Sciatic nerve (tissue), 2 donors: ENCODE measurements at regions not wholly inside any gene's neighbourhood (a gene's known extent, or its start where the extent isn't known, plus 50 kb on each side); places are given as distances from the start of the nearest gene placed in this dataset.

ENCODE experiments used
- ATAC-seq: fragments of 200-7000 bp; cut with Tn5 transposase; one replicate; pipeline ENCODE4 v1.9.1; 2020; ENCODE audit warnings: mild to moderate bottlenecking, moderate library complexity
- DNase-seq: peaks from one replicate; pipeline ENCODE4 v3.0.0-alpha.2; 2020; ENCODE audit warnings: low spot score
- intact Hi-C: fragments of 100-400 bp; cut with DNase I; formaldehyde crosslinking; loops from one replicate; pipeline ENCODE4 v1.14.2; 2022
- donor health status: DM: no; HTN: no; CAD: no.
- donor health status: DM: no; HTN: no; CAD: no.

DNA sequence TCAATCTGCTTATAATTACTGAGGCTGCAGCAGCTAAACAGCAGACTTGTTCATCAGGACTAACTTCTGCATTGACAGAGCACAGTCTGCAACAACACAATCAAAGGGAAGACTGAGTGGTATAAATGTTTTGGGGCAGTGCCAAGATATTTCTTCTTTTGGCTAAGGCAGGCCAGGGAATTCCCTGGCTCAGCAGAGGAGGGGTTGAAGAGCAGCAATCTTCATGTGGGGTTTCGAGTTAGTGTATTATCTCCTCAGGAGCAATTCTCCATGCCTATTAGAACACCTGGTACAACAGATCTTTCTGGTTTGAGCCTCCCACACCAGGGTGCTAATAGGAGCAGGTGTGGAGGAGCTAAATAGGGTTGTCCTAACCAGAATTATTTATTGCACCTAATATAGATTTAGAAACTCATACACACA is 103.0 kb upstream of the STK17B start:
- no peak for DNase-seq
- intact Hi-C loops = no loop called here
- peak; percentile 93 for ATAC-seq

DNA sequence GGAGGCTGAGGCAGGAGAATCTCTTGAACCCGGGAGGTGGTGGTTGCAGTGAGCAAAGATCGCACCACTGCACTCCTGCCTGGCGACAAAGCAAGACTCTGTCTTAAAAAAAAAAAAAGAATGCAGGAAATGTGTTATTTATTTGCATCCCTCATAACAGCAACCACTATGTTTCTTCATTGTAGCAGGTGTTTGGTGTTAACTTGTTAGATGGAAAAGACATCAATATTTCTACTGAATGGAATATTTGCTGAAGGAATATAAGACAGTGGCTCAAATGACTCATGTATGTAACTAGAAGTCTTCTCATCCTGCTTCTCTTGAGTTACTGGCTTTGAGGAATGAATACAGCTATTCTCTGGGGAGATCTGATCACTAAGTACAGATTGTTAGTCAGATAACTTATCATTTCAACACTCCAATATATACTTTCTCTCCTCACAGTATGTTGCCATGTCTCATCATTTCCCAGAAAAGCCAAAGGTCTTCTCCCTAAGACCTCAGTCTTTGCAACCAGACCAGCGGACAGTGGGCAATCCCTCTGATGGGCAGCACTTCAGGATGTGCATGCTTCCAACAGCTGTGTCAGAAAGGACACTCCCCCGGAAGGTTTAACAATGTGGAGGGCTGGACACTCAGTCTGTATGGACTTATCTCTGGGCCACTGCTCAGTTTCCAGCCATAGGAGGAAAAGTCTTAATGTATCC is 104.4 kb upstream of the STK17B start:
- intact Hi-C loops = no loop called here
- ATAC-seq = no peak

GRCh38 chr2:196276421-196276820 is 105.0 kb upstream of the STK17B start:
- intact Hi-C loops = no loop called here
- ATAC-seq = no peak

More for the DNA sequence above, 104.4 kb upstream of the STK17B start:
- DNase-seq = no peak

DNA sequence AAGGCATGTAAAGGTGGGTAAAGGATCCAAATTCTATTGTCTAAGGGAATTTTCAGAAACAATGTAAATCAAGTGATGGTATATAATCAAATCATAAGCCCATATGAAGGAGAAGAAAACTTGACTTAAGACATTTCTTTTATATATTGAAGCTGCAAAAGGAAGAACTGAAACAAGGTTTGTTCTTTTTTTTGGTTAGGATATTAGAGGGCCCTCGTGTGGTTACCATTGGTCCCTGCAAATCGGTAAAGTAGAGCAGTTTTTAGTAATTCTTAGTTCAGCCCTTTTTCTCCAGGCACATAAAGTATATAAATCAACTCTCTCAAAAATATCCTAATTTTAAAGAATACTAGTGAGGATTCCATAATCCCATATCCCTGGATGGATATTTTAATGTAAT is 105.6 kb upstream of the STK17B start:
- DNase-seq (no peak), ATAC-seq (no peak)
- intact Hi-C loops = no loop called here

More at GRCh38 chr2:196276421-196276820, 105.0 kb upstream of the STK17B start:
- DNase-seq = no peak

- no peak for DNase-seq
- intact Hi-C loops = no loop called here
Measured at GRCh38 chr2:196278491-196278911, 107.1 kb upstream of the STK17B start.

GRCh38 chr2:196279541-196279940 is 108.2 kb upstream of the STK17B start:
- ATAC-seq (no peak), DNase-seq (no peak)
- intact Hi-C loops = no loop called here

More at GRCh38 chr2:196278491-196278911, 107.1 kb upstream of the STK17B start:
- ATAC-seq = no peak

- DNase-seq (no peak), ATAC-seq (peak; percentile 92)
- intact Hi-C loops = no loop called here
Measured at GRCh38 chr2:196284144-196284844, 112.9 kb upstream of the STK17B start.

GRCh38 chr2:196284866-196285557 is 113.6 kb upstream of the STK17B start:
- intact Hi-C loops = no loop called here
- no peak for DNase-seq
- ATAC-seq = peak; percentile 54

GRCh38 chr2:196286821-196287220 is 115.4 kb upstream of the STK17B start:
- ATAC-seq = no peak
- intact Hi-C loops = no loop called here
- DNase-seq = no peak

GRCh38 chr2:196287523-196287922 is 116.1 kb upstream of the STK17B start:
- intact Hi-C loops = no loop called here
- no peak for ATAC-seq
- no peak for DNase-seq

DNA sequence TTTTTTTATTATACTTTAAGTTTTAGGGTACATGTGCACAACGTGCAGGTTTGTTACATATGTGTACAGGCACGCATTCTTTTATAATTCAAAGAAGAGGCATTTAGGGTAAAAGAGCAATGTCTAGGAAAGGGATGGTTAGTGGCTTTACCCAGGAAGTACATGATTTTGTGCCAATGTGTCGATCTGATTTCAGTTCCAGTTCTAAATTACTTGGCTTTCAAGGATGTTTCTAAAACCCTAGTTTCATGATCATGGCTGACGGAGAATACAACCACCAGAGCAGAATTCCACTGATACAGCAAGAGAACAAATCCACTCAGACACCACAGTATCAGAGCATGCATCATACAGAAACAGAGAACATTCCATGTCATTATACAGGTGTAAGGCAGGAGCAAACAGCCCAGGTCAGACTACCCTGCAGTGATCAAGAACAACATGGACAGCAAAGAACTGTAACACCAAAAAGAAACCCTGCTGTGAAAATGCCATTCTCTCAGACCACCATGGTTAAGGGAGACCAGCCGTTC is 116.7 kb upstream of the STK17B start:
- intact Hi-C loops = no loop called here
- ATAC-seq (no peak), DNase-seq (no peak)

GRCh38 chr2:196289000-196289399 is 117.6 kb upstream of the STK17B start:
- ATAC-seq (no peak), DNase-seq (no peak)
- intact Hi-C loops = no loop called here

- no peak for DNase-seq
- ATAC-seq = no peak
- intact Hi-C loops = no loop called here
Measured at GRCh38 chr2:196290136-196290535, 118.8 kb upstream of the STK17B start.

GRCh38 chr2:196290569-196290968 is 119.2 kb upstream of the STK17B start:
- DNase-seq (no peak), ATAC-seq (no peak)
- intact Hi-C loops = no loop called here

GRCh38 chr2:196291426-196291825 is 120.0 kb upstream of the STK17B start:
- no peak for DNase-seq
- ATAC-seq = no peak
- intact Hi-C loops = no loop called here

- intact Hi-C loops = no loop called here
- ATAC-seq (peak; percentile 44), DNase-seq (no peak)
Measured at GRCh38 chr2:196291873-196292800, 120.8 kb upstream of the STK17B start.

GRCh38 chr2:196293751-196294515 is 122.6 kb upstream of the STK17B start:
- intact Hi-C loops = no loop called here
- ATAC-seq = peak; percentile 86
- no peak for DNase-seq

GRCh38 chr2:196294516-196294909 is 123.1 kb upstream of the STK17B start:
- DNase-seq (no peak), ATAC-seq (no peak)
- intact Hi-C loops = no loop called here
